PC-9 (cell line): ENCODE measurements at regions not wholly inside any gene's neighbourhood (a gene's known extent, or its start where the extent isn't known, plus 50 kb on each side); places are given as distances from the start of the nearest gene placed in this dataset.
"Not testable (repeated sequence)": the region's sequence is repeated elsewhere in the genome, so short reads cannot be mapped to it uniquely, and the experiment has no call there.

Experiments
- BruUV-seq: library from RNA; stranded (reverse); fragments of 400-500 nt; replicated peaks from 2 replicates; lab custom pipeline; 2021; lab: Mats Ljungman, UMichigan
- CTCF ChIA-PET: fragments of 300-600 bp; sonication (Branson Sonifier 250); formaldehyde crosslinking; loops from one replicate; lab custom pipeline; 2022; ENCODE audit warnings: antibody characterized with exemption; lab: Charles Lee
- POLR2A ChIA-PET: fragments of 300-600 bp; sonication (Branson Sonifier 250); formaldehyde crosslinking; loops from one replicate; lab custom pipeline; 2022; ENCODE audit warnings: antibody characterized with exemption; ENCODE audit not compliant: unreplicated experiment; lab: Charles Lee
- DNase-seq, 2 experiments: peaks; one replicate each; pipeline versions ENCODE4 v3.0.0 to v3.0.0-alpha.2; 2015 to 2022; ENCODE audit warnings: mixed read lengths in 1 of 2
- H2AFZ ChIP-seq: fragments of 200-600 bp; sonication (generic); 2 replicates; pipeline ENCODE4 v1.8.1; 2017; ENCODE audit warnings: antibody characterized with exemption
- H3F3A ChIP-seq: fragments of 200-600 bp; sonication (generic); 2 replicates; pipeline ENCODE4 v1.8.1; 2017; ENCODE audit warnings: antibody characterized with exemption, mild to moderate bottlenecking, low read depth; ENCODE audit not compliant: insufficient read depth
- H3K27ac ChIP-seq: fragments of 200-600 bp; sonication (generic); 2 replicates; pipeline ENCODE4 v1.6.1; 2016; ENCODE audit warnings: mixed run types
- H3K27me3 ChIP-seq: fragments of 200-600 bp; sonication (generic); 2 replicates; pipeline ENCODE4 v1.6.1; 2016; ENCODE audit warnings: low read depth, mixed run types; ENCODE audit not compliant: insufficient read depth
- H3K36me3 ChIP-seq: fragments of 200-600 bp; sonication (generic); 2 replicates; pipeline ENCODE4 v1.6.1; 2016; ENCODE audit warnings: low read depth, mixed run types
- H3K4me1 ChIP-seq: fragments of 200-600 bp; sonication (generic); replicated peaks from 2 replicates; pipeline ENCODE4 v1.6.1; 2016; ENCODE audit warnings: mixed run types; ENCODE audit not compliant: insufficient read depth
- H3K4me2 ChIP-seq: fragments of 200-600 bp; sonication (generic); 2 replicates; pipeline ENCODE4 v1.6.1; 2017; ENCODE audit warnings: mixed run types
- H3K4me3 ChIP-seq: fragments of 200-600 bp; sonication (generic); 2 replicates; pipeline ENCODE4 v1.6.1; 2016; ENCODE audit warnings: mixed run types
- H3K79me2 ChIP-seq: fragments of 200-600 bp; sonication (generic); 2 replicates; pipeline ENCODE4 v1.6.1; 2017; ENCODE audit warnings: low read depth, mixed run types
- H3K9me2 ChIP-seq: fragments of 200-600 bp; sonication (generic); 2 replicates; pipeline ENCODE4 v1.8.1; 2017; ENCODE audit warnings: mild to moderate bottlenecking; ENCODE audit not compliant: insufficient read depth
- H3K9me3 ChIP-seq: fragments of 200-600 bp; sonication (generic); 2 replicates; pipeline ENCODE4 v1.8.1; 2016; ENCODE audit warnings: low read depth; ENCODE audit not compliant: insufficient read depth
- H4K20me1 ChIP-seq: fragments of 200-600 bp; sonication (generic); 2 replicates; pipeline ENCODE4 v1.8.1; 2017; ENCODE audit not compliant: insufficient read depth
- EZH2 ChIP-seq: fragments of 200-600 bp; sonication (generic); IDR thresholded peaks from 2 replicates; pipeline ENCODE4 v1.8.0; 2017; ENCODE audit warnings: antibody characterized with exemption, low read depth
- intact Hi-C: fragments of 100-400 bp; cut with micrococcal nuclease; formaldehyde crosslinking; loops from one replicate; pipeline ENCODE4 v1.10.0; 2022; ENCODE audit not compliant: unreplicated experiment
- TF ChIP-seq, protein P1 (sequence below): fragments of 200-600 bp; sonication (generic); conservative IDR thresholded peaks from 2 replicates; pipeline ENCODE4 v1.6.1; 2017; ENCODE audit warnings: mixed run types, antibody characterized with exemption, mild to moderate bottlenecking, moderate library complexity

DNA sequence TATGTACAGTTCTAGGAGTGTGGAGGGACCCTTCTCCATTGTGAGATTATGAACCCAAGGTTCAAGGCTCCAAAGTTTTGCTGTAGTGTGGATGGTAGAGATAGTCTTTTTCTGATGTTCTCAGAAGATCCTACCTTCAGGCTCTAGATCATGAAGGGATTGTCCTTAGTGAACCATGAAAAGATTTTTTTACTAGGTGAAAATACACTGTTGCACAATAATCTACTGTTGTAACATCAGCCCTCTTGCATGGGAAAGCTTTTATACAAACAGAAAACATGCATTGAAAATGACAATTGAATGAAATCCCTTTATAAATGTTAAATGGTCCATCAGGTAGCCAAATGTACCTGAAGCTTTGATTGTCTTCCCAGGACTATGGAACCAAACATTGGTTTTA lies 177.8 kb downstream of the FAM76B start:
- Histone ChIP-seq H3K4me1 (no peaks in the 10 kb centered on the region), H4K20me1 (no peaks in the 10 kb centered on the region), H3K27ac (no peak overlapping the region), H3F3A (no peaks in the 10 kb centered on the region), H3K27me3 (no peaks in the 10 kb centered on the region), H3K9me2 (0 out of 2 replicates have a peak, but pooled peaks cover 4% of the 10 kb centered on the region), H3K36me3 (no peaks in the 10 kb centered on the region), H3K79me2 (no peaks in the 10 kb centered on the region), H3K4me2 (no peak overlapping the region), H2AFZ (no peak overlapping the region), H3K9me3 (no peaks in the 10 kb centered on the region), H3K4me3 (no peak overlapping the region)
- TF ChIP-seq, protein P1, sequence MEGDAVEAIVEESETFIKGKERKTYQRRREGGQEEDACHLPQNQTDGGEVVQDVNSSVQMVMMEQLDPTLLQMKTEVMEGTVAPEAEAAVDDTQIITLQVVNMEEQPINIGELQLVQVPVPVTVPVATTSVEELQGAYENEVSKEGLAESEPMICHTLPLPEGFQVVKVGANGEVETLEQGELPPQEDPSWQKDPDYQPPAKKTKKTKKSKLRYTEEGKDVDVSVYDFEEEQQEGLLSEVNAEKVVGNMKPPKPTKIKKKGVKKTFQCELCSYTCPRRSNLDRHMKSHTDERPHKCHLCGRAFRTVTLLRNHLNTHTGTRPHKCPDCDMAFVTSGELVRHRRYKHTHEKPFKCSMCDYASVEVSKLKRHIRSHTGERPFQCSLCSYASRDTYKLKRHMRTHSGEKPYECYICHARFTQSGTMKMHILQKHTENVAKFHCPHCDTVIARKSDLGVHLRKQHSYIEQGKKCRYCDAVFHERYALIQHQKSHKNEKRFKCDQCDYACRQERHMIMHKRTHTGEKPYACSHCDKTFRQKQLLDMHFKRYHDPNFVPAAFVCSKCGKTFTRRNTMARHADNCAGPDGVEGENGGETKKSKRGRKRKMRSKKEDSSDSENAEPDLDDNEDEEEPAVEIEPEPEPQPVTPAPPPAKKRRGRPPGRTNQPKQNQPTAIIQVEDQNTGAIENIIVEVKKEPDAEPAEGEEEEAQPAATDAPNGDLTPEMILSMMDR: no peak
- TF ChIP-seq EZH2: no peak
- POLR2A ChIA-PET: no interaction called here
- CTCF ChIA-PET: no interaction called here
- BruUV-seq: no TSS peak
- DNase-seq: no peak
- intact Hi-C loops: no loop called here

DNA sequence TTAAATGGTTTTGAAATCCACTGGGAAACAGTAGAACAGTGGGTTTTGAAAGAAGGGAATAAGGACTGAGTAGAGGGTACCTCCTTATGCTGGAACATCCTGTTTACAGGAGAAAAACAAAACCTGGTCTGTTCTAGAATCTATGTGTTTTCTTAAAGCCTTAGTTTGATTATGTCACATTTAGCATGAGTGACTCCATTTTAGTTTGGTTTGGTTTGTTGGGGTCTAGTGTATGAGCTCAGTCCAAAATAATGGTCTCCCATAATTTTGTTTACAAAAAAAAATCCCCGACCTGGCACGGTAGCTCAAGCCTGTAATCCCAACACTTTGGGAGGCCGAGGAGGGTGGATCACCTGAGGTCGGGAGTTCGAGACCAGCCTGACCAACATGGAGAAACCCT lies 179.4 kb downstream of the FAM76B start:
- not testable (repeated sequence) for H3F3A ChIP-seq

DNA sequence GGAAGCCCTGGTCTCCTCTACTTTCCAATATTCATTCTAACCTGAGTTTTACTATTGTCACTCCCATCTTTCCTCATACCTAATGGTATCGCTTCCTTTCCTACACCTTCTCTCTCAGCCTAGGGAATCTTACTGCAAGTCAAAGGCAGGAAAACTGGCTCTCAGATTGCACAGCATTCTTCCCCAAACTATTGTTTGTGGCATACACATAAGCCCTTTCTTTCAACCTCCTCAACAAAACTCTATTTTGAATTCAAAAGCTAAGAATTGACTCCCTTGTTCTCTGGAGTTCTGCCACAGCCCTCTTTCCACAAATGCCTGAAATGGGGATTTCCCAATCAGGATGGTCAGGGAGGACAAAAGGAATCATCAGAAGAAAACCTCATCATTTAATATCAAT lies 181.5 kb downstream of the FAM76B start:
- ChIA-PET CTCF (no interaction called here), POLR2A (no interaction called here)
- no peaks in the 10 kb centered on the region for H3K36me3 ChIP-seq
- H3K27ac ChIP-seq: no peak overlapping the region
- intact Hi-C loops: no loop called here
- TF ChIP-seq, protein P1: no peak
- TF ChIP-seq EZH2: no peak
- BruUV-seq: no TSS peak
- no peaks in the 10 kb centered on the region for H4K20me1 ChIP-seq
- no peaks in the 10 kb centered on the region for H3F3A ChIP-seq
- peaks cover 9% of the 10 kb centered on the region; the same call in 1 of the 2 replicates for H3K9me2 ChIP-seq
- no peak overlapping the region for H3K4me3 ChIP-seq
- DNase-seq: no peak
- no peaks in the 10 kb centered on the region for H3K4me1 ChIP-seq
- H3K27me3 ChIP-seq: no peaks in the 10 kb centered on the region
- H3K4me2 ChIP-seq: no peak overlapping the region
- H2AFZ ChIP-seq: no peak overlapping the region
- H3K9me3 ChIP-seq: no peaks in the 10 kb centered on the region
- H3K79me2 ChIP-seq: no peaks in the 10 kb centered on the region

More for the DNA sequence above, 179.4 kb downstream of the FAM76B start:
- DNase-seq, H3K9me2 ChIP-seq, H3K4me2 ChIP-seq, H3K9me3 ChIP-seq, H3K36me3 ChIP-seq, H3K27me3 ChIP-seq, BruUV-seq, H3K4me1 ChIP-seq, intact Hi-C loops, H4K20me1 ChIP-seq, H3K79me2 ChIP-seq, H2AFZ ChIP-seq, CTCF ChIA-PET, H3K4me3 ChIP-seq, H3K27ac ChIP-seq, POLR2A ChIA-PET: not testable (repeated sequence)

DNA sequence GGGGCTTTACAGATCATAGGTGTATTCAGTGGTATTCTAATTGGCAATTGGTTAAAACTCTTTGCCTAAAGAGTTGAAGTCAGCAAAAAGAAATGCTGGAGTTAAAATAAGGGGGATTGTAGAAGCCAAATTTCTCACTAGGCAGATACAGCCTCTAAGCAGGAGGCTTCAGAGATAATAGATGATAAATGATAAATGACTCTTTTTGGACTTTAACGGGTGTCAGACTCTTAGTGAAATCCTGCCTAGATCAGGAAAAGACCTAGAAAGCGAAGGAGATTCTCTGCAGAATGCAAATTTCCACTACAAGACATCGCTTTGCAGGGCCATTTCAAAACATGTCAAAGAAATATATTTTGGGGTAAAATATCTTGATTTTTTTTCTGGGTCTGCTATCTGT lies 182.8 kb downstream of the FAM76B start:
- no peak for TF ChIP-seq EZH2
- TF ChIP-seq, protein P1: no peak
- no peak for DNase-seq
- H3K4me1 ChIP-seq: no peaks in the 10 kb centered on the region
- no peaks in the 10 kb centered on the region for H3K79me2 ChIP-seq
- H4K20me1 ChIP-seq: 0 out of 2 replicates have a peak, but pooled peaks cover 4% of the 10 kb centered on the region
- BruUV-seq: no TSS peak
- no peak overlapping the region for H3K27ac ChIP-seq
- peaks cover 9% of the 10 kb centered on the region; the same call in 1 of the 2 replicates for H3K9me2 ChIP-seq
- intact Hi-C loops: no loop called here
- H2AFZ ChIP-seq: no peak overlapping the region
- CTCF ChIA-PET: no interaction called here
- POLR2A ChIA-PET: no interaction called here
- no peaks in the 10 kb centered on the region for H3K9me3 ChIP-seq
- no peaks in the 10 kb centered on the region for H3K36me3 ChIP-seq
- no peaks in the 10 kb centered on the region for H3K27me3 ChIP-seq
- no peak overlapping the region for H3K4me2 ChIP-seq
- no peaks in the 10 kb centered on the region for H3F3A ChIP-seq
- H3K4me3 ChIP-seq: no peak overlapping the region
